HT1080 (cell line): ENCODE measurements at regions not wholly inside any gene's neighbourhood (a gene's known extent, or its start where the extent isn't known, plus 50 kb on each side); places are given as distances from the start of the nearest gene placed in this dataset.
A peak's percentile ranks its signal among the peaks of the same experiment; 100 is the strongest.

Experiments
- DNase-seq: peaks from one replicate; pipeline ENCODE4 v3.0.0-alpha.2; 2015; ENCODE audit warnings: low read depth

DNA sequence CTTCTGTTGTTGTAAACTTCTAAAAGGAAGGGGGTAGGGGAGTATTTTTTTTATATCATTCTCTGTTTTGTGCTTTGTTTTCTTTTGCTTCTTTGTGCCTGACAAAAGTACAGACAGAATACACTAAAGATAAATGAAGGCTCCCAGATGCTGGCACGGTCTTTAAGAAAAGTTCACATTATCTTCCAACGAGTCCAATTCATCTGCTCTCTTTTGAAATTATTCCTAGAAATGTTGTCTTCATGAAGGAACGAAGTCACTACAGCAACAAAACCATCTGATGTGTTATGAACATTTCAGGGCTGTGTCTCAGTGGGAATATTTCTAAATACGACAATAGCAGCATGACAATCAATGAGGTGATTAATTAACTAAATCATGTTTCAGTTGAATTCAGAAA lies 813.8 kb upstream of the HTR2C start:
- no peak for DNase-seq

DNA sequence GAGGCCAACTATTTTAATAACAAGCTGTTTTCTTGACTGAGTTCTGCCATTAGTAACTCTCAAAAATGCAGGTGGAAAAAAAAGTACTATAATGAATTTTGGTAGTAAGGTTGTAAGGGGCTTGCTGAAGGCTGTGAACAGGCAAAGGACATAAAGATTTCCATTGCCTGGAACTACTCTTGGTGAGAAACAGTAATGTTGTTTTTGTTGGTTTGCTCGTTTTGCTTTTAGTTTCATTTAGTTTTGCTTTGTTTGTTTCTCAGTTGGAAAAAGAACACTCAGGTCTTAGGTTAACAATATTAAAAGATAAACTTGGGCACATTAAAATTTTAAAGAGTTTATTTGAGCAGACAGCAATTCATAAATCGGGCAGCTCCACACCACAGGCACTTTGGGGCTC lies 824.5 kb upstream of the HTR2C start:
- DNase-seq, result no peak

DNA sequence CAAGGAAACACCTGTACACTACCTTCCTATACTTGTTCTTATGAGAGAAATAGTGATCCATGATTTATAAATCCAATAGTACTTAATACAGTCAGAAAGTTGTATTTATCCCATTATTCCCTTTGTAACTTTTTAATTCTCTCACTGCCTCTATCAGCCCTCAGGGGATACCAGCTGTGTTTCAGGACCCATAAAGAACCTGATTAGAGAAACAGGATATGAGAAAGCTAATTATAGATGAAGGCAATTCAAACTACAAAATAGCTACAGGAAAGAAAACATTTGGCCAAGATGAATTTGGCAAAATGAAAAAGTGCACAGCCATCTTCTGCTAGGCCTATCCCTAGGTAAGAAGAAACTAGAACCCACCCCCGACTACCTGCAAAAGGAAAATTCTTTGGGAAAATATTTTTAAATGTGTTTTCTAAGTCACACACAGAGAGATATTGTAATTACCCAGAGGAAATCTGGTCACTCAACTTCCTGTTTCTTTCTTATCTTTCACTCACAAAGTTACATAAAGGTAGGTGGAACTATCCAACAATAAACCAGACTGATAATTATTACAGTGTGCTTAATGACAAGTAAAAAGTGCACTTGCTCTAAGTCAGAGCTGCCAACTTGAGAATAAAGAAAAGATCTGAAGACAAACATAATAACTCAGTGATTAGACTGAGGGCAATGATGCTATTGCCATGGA lies 836.5 kb upstream of the HTR2C start:
- DNase-seq, result no peak

DNA sequence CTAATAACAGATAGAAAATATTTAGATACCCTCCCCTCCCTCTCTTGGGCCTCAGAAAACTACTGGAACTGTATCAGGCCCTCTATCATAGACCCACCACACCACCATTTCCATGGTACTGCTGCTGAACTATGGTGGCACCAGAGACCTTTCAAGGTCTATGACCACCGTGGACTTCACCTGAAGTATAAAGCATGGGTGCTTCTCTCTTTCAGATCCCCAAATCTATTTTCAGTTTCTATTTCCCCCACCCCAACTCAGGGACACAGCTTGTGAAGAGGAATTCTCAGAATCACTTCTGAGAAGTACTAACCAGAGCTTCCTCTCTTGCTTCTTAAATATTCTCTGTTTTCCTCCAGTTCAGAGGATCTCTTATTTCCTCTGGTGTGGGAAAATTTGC lies 840.8 kb upstream of the HTR2C start:
- DNase-seq, result no peak

DNA sequence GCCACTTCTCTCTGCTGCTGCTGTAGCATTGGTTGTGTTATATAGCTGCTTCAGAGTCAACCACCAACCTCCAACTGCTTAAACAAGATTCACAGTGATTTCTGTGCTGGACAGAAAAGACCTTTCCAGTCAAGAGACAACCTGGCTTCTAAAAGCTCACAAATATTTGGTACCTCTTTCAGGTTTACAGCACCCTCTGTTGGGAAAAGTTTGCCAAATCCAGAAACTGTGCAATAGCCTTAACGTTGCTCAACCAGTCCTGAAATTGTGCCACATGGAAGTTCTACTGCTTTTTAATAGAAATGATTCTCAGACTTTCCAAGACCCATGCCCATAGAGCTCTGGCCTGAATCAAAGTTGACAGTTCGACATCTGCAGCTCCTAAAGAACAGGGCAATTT lies 842.1 kb upstream of the HTR2C start:
- DNase-seq, result peak; percentile 33

DNA sequence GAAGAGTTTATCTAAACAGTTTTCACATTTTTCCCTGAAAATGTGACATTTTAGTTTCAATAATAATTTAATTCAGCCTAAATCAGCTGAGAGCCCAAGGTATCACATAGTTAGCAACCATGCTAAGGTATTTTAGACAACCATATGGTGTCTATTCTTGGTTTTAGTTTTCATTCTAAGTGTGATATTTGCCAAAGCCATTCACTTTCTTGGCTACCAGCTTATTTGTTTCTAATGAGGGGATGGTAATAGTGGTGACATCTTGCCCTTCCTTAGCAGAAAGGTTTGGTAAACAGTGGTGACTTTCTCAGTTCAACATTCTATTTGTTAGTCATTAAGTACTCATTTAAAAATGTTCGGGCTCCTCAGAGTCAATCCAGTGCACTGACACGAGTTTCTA lies 854.9 kb upstream of the HTR2C start:
- DNase-seq, result no peak

DNA sequence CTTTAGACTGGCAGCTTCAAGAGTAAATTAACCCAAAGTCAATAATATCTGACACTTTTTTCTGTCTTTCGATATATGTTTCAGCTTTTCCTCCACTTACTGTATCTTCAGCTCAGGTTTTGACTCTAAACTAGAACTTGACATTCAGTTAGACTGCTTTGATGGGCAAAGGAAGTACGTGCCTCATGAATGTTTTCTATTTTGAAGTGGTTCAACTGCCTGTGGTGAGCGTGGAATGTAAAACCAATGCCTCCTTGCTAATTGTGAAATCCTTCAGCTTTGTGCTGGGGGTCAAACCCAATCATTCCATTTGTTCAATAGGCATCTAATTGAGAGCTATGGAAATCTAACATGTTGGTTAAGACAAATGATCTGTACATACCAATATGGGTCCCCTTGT lies 857.0 kb upstream of the HTR2C start:
- DNase-seq, result peak; percentile 0

DNA sequence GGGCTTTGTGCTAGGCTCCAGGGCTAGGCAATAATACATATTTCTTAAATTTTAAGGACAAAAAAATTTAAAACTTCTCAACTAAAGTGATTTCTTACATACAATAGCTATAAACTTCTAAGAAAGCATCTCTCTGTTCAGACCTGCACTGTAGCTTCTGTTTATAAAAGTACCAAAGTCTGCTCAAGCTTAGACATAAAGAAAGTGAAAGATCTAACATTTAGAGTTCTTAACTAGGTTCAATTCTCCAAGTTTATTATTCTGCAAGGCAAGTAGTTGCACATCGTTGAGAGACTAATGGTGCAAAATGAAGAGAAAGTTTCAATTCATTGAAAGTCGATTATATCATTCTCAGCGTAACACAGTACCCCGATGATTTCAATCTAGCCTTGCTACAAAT lies 857.4 kb upstream of the HTR2C start:
- no peak for DNase-seq

DNA sequence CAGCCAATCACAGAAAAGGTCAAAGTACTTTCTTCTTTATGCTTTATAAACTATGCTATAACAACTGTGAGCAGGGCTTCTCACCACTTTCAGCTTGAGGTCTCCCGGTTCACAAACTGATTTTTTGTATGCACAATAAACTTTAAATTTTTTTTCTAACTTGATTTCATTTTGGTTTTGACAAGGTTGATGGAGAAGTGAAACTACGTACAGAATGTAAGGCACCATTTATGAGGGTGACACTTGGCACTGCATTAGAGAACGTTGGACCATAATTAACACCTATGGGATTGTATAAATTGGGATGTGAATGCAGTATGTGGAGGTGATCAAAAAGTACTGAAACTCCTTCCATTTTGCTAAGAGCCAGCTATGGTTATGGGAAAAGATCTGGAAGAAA lies 857.9 kb upstream of the HTR2C start:
- no peak for DNase-seq

DNA sequence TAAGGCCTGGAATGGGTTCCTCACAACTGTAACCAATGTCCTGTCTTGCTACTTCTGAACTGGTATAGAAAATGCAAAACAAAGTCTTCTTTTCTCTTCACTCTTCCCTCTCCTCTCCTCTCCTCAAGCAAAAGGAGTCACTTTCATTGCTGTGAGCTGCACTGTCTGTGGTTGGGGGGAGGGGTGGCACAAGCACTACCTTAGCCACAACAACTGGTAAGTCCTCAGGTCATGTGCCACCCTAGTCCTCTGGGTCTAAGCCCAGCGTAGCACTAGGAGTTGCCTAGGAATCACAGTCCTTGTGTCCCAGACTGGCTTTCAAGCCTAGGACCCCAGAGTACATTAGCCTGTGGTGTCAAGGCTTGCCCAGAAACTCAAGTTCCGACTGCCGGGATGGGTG lies 859.3 kb upstream of the AMOT start:
- no peak for DNase-seq

DNA sequence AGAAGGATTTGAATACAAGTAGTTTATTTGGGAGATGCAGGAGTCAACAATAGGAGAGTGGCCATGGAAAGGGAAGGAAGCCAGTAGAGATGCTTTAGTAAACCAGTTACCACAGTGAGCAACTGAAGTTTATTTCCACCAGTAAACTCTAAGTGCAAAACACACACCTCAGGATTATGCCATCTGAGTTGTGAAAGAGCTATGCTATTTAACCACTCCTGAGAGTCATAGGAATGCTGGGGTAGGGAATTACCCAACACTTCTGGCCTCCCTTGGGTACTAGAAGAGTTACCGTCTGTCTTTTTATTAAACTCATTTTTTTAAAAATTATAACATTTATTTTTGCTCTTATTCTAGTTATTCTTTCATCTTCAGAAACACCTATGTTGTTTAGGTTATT lies 834.6 kb upstream of the AMOT start:
- no peak for DNase-seq

DNA sequence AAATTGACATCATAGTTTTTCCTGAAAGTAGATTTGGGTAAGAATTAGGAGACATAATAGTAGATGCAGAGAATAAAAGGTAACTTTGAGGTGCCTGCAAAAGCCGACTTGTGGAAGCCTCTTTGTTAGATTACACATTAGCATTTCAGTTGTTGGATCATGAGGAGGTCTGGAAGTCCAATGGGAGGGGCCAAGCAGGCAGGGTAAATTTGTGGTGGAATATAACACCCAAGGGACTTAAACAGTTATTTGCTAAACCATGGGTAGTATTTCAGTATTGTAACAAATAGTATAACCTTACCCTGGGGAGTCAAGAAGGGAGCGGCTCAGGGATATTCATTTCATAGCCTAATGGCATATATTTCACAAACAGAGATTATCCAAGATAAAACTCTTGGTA lies 810.7 kb upstream of the AMOT start:
- no peak for DNase-seq

DNA sequence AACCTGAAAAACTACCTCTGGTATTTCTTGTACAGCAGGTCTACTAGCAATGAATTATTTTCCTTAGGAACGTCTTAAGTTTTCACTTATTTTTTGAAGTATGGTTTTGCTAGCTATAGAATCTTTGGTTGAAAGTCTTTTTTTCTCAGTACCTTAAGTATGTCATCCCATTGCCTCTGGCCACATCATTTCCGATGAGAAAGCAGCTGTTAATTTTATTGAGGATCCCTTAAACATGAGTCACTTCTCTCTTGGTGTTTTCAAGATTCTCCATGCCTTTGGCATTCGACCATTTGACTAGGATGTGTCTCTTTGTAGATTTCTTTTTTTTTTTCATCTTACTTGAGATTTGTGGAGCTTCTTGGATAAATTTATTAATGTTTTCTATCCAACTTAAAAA lies 803.8 kb upstream of the AMOT start:
- peak; percentile 72 for DNase-seq

DNA sequence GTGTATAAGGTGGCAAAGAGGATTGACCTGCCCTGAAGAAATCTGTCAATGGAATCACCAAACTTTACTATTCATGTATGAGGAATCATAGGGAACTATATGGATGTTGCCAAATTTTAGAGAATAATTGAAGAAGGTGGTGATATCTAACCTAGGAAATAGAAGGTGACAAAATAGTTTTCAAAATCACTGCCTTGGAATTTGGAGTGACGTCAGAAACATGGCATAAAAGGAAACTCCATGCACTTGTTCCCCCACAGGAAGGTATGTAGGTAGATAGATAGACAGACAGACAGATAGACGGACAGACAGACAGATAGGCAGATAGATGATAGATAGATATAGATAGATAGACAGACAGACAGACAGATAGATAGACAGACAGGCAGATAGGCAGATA lies 793.9 kb upstream of the AMOT start:
- no peak for DNase-seq

DNA sequence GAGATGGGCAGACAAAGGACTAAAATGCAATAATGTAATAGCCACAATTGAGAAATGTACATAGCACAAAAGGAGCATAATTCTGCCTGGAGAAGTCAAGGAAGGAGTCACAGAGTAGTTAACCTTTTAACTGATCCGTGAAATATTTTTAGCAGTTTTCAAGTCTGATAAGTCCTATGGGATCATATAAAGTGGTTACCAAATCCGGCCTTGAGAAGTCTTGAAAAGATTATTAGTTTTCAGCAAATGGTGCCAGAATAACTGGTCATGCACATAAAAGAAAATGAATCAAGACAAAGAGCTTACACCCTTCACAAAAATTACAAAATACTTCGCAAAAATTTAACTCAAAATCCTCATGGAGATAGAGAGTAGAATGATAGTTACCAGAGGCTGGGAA lies 788.7 kb upstream of the AMOT start:
- DNase-seq, result no peak

DNA sequence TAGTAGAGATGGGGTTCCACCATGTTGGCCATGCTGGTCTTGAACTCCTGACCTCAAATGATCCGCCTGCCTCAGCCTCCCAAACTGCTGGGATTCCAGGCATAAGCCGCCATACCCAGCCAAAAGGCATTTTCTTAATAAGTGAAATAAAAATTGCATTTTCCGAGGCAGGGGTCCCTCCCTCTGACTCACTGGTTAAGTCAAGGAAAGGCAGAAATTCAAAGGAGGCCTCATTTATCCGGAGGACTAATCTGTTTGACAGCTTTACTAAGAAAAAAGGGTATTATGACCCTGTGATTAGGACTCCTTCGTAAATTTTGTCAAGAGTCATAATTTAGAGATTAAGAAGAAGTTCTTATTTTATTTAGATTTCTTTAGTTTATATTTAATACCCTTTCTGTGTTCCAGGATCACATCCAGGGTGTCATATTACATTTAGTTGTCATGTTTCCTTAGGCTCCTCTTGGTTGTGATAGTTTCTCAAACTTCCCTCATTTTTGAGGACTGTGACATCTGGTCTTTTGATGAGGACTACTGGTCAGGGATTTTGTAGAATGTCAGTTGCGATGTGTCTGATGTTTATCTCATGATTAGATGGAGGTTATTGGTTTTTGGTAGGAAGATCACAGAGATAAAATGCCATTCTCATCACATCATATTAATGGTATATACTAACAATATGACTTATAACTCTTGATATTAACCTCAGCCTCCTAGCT lies 753.7 kb upstream of the AMOT start:
- DNase-seq, result peak; percentile 0

DNA sequence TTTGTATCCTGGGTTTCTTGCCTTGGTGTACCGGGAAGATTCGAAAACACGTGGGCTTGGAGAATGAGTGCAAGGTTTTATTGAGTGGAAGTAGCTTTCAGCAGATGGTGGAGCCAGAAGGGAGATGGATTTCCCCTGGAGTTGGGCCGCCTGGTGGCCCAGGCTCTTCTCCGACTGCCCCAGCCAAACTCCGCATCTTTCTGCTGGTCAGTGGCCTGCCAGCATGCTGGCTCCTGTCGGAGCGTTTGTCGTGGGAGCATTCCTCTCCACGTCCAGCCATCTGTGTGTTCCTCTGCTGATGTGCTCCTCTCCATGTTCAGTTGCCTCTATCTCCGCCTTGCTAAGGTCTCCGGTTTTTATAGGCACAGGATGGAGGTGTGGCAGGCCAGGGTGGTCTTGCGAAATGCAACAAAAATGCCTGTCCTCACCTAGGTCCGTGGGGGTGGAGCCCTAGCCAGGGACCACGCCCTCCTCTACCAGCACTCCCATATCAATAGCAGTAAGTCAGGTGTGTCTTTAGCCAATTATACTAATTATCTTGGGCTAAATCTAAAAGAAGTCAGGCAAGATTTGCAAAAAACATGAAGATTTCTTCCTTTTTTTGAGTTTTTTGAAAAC lies 745.8 kb upstream of the AMOT start:
- DNase-seq, result no peak

DNA sequence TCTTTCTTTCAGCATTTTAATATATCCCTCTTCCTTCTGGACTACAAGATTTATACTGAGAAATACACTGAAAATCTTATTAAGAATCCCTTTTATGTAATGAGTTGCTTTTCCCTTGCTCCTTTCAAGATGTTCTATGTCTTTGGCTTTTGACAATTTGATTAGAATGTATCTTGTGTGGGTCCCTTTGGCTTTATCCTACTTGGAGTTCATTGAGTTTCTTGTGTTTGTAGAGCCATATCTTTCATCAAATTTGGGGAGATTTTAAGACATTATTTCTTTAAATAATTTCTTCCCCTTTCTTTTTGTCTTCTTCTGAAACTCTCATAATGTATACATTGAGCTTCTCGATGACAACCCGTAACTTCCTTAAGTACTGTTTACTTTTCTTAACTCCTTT lies 739.9 kb upstream of the AMOT start:
- no peak for DNase-seq

DNA sequence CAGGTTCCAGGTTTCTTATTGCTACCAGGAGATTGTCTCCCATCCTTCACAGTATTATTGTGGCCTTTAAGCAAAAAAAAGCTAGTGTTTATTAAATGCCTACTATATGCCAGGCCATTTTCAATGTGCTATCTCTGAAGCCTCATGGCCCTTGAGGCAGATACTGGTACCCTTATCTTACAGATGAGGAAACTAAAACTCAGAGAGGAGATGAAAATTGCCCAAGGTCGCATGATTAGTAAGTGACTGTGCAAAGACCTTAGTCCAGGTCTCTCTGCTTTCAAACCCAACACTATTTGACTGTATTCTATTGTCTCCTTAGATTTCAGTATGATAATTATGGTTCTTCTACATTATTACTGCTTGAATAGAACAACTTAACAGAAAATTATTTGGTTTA lies 717.9 kb upstream of the AMOT start:
- no peak for DNase-seq

DNA sequence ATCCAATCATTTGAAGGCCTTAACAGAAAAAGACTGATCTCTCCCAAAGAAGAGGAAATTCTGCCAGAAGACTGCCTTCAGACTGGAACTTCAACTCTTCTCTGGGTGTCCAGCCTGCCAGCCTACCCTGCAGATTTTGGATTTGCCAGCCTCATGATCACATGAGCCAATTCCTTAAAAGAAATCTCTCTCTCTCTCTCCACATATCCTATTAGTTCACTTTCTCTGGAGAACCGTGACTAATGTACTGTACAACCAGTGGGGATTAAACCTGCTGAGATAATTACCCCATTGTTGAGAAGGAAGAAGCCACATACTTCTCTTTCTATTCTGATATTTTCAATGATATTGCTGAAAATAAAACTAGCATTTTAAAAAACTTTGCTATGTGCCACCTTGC lies 711.3 kb upstream of the AMOT start:
- DNase-seq, result peak; percentile 13

DNA sequence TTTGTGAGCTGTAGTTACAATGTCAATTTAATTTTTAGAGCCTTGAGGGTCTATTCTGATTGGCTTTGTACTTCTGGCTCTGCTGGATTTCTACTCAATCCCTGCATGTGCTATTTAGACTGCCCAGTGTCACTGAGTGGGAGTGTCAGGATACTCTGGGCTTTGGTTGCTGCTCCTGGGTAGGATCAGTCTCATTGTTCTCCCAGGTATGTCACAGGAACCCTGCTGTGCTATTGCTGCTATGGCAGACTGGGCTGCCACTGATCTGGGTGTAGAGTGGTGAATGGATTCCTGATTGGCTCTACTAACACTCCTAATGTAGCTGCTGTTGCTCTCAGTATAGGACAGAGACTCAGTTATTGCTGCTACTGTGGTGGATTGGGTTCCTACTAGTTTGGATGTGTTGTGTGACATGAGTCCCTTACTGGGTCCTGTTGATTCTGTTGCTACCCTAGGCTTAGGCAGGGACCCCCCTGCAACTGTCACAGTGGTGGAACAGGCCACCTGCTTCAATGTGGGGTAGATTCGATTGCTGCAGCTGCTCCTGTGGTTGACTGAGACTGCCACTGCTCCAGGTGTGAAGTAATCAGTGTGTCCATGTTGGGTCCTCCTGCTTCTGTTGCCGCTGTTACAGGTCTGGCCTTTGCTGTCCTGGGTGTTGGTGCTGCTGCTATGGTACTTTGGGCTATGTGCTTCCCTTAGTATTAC lies 707.8 kb upstream of the AMOT start:
- no peak for DNase-seq

DNA sequence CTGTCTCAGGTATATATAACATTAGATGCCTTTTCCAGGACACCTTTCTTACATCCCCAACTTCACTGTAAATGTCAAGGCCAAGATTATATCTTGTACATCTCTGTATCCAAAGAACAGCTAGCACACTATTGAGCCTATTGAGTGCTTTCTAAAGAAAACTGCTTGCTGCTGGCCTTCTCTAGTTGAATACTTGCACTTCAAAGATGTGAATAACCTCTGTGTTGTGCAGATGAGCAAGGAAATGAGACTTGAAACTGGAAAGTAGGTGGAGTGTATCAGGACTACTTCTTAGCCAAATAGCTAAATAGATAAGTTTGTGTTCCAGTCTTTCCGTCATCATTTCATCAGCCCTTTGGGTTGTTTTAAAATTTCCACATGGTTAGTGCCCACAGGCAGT lies 704.4 kb upstream of the AMOT start:
- no peak for DNase-seq
